Karpas-422 (cell line): ENCODE measurements at regions not wholly inside any gene's neighbourhood (a gene's known extent, or its start where the extent isn't known, plus 50 kb on each side); places are given as distances from the start of the nearest gene placed in this dataset.
"Not testable (repeated sequence)": the region's sequence is repeated elsewhere in the genome, so short reads cannot be mapped to it uniquely, and the experiment has no call there.

Experiments
- DNase-seq: peaks from one replicate; pipeline ENCODE4 v3.0.0-alpha.2; 2015
- H2AFZ ChIP-seq: fragments of 200-600 bp; sonication (generic); 2 replicates; pipeline ENCODE4 v1.6.1; 2014; ENCODE audit warnings: antibody characterized with exemption, low read length, mixed read lengths
- H3K27ac ChIP-seq: fragments of 200-600 bp; sonication (generic); 2 replicates; pipeline ENCODE4 v1.5.1; 2014; ENCODE audit warnings: mild to moderate bottlenecking, low read length, moderate library complexity
- H3K27me3 ChIP-seq: fragments of 200-600 bp; sonication (generic); 2 replicates; pipeline ENCODE4 v1.6.1; 2014; ENCODE audit warnings: low read length, mixed read lengths
- H3K36me3 ChIP-seq: fragments of 200-600 bp; sonication (generic); 2 replicates; pipeline ENCODE4 v1.6.1; 2014; ENCODE audit warnings: low read length, mixed read lengths; ENCODE audit not compliant: insufficient read depth
- H3K4me1 ChIP-seq: fragments of 200-600 bp; sonication (generic); 2 replicates; pipeline ENCODE4 v1.6.1; 2014; ENCODE audit warnings: mild to moderate bottlenecking, low read length, mixed read lengths
- H3K4me2 ChIP-seq: fragments of 200-600 bp; sonication (generic); 2 replicates; pipeline ENCODE4 v1.6.1; 2014; ENCODE audit warnings: low read length, low read depth, mild to moderate bottlenecking; ENCODE audit not compliant: poor library complexity, severe bottlenecking
- H3K4me3 ChIP-seq: fragments of 200-600 bp; sonication (generic); 2 replicates; pipeline ENCODE4 v1.5.1; 2014; ENCODE audit warnings: mild to moderate bottlenecking, antibody characterized with exemption, low read length, mixed read lengths
- H3K79me2 ChIP-seq: fragments of 200-600 bp; sonication (generic); 2 replicates; pipeline ENCODE4 v1.6.1; 2014; ENCODE audit warnings: mild to moderate bottlenecking, low read length, mixed read lengths
- H3K9ac ChIP-seq: fragments of 200-600 bp; sonication (generic); 2 replicates; pipeline ENCODE4 v1.6.0; 2014; ENCODE audit warnings: low read length
- H3K9me2 ChIP-seq: fragments of 200-600 bp; sonication (generic), shearing (Covaris generic); replicated peaks from 2 replicates; pipeline ENCODE4 v1.6.0; 2014; ENCODE audit warnings: mild to moderate bottlenecking, low read length, moderate library complexity; ENCODE audit not compliant: insufficient read depth
- H3K9me3 ChIP-seq: fragments of 300-700, 200-600 bp; sonication (generic); 2 replicates; pipeline ENCODE4 v1.6.1; 2014; ENCODE audit warnings: low read length, mixed read lengths
- H4K20me1 ChIP-seq: fragments of 200-600 bp; sonication (generic); 2 replicates; pipeline ENCODE4 v1.6.1; 2014; ENCODE audit warnings: mild to moderate bottlenecking, antibody characterized with exemption, low read length, low read depth; ENCODE audit not compliant: insufficient read depth

GRCh38 chr1:54477153-54477561 lies 70.9 kb upstream of the ACOT11 start:
- no peak overlapping the region for H2AFZ ChIP-seq
- H3K4me3 ChIP-seq = no peak overlapping the region
- H3K4me2 ChIP-seq = no peak overlapping the region
- H3K4me1 ChIP-seq = no peaks in the 10 kb centered on the region
- H3K9me2 ChIP-seq = no peaks in the 10 kb centered on the region
- H3K9ac ChIP-seq = no peak overlapping the region
- H3K36me3 ChIP-seq = no peaks in the 10 kb centered on the region
- H3K27me3 ChIP-seq = no peaks in the 10 kb centered on the region
- no peaks in the 10 kb centered on the region for H4K20me1 ChIP-seq
- H3K27ac ChIP-seq = no peak overlapping the region
- H3K9me3 ChIP-seq = no peaks in the 10 kb centered on the region
- no peak for DNase-seq
- H3K79me2 ChIP-seq = no peaks in the 10 kb centered on the region

GRCh38 chr1:54476530-54477109 lies 70.4 kb upstream of the SSBP3 start:
- Histone ChIP-seq H3K9me2 (no peaks in the 10 kb centered on the region), H3K4me2 (no peak overlapping the region), H3K27me3 (no peaks in the 10 kb centered on the region), H3K4me3 (no peak overlapping the region), H3K36me3 (no peaks in the 10 kb centered on the region), H3K79me2 (no peaks in the 10 kb centered on the region), H3K27ac (no peak overlapping the region), H3K9ac (no peak overlapping the region), H3K9me3 (no peaks in the 10 kb centered on the region), H3K4me1 (no peaks in the 10 kb centered on the region), H2AFZ (no peak overlapping the region), H4K20me1 (no peaks in the 10 kb centered on the region)
- DNase-seq = peak; percentile 19

DNA sequence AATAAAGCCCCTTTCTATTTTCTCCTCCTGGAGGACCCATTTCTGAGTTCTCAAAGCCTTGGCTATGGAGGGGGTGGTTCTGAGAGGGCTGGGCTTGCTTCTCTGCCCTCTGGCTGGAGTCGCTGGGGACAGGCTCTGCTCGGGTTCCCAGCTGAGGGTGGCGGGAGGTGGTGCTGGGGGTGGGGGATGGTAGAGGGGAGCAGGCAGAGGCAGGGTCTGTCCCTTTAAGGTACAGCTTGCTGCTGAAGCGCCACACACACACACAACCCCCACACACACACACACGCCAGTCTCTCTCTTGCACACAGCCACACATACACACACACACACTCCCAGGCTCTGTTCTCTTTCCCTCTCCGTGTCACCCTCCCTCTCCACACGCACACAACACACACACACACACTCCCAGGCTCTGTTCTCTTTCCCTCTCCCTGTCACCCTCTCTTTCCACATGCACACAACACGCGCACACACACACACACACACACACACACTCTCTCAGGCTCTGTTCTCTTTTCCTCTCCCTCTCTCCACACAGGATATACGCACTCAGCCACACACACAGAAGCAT lies 69.8 kb upstream of the SSBP3 start:
- H3K4me2 ChIP-seq = no peak overlapping the region
- no peaks in the 10 kb centered on the region for H4K20me1 ChIP-seq
- H3K4me3 ChIP-seq = no peak overlapping the region
- H3K36me3 ChIP-seq = no peaks in the 10 kb centered on the region
- no peaks in the 10 kb centered on the region for H3K9me3 ChIP-seq
- no peaks in the 10 kb centered on the region for H3K27me3 ChIP-seq
- no peak overlapping the region for H2AFZ ChIP-seq
- H3K9me2 ChIP-seq = no peaks in the 10 kb centered on the region
- H3K4me1 ChIP-seq = no peaks in the 10 kb centered on the region
- H3K79me2 ChIP-seq = no peaks in the 10 kb centered on the region
- H3K9ac ChIP-seq = no peak overlapping the region
- no peak for DNase-seq
- H3K27ac ChIP-seq = no peak overlapping the region

DNA sequence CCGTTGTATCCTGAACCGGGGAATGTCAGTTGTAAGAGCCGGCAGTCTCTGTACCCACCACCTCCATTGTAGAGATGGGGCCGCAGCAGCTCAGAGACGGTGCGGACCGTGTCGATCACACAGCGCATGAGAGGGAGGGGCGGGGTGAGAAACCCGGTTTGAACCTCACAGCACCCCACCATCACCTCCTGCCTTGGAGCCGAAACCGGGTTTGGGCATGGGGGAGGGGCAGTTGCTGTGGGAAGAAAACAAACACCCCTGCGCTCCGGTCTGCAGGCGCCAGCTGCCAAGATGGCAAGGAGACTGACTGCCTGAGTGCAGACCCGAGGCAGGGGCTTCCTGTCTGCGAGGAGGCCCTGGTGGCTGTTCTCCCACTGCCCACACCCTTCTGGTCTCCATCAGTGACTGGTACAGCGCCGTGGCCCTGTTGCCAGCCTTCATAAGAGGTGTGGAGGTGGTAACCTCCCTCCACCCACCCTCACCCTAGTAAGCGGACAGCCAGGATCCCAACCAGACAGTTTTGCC lies 69.2 kb upstream of the SSBP3 start:
- H3K27ac ChIP-seq = no peak overlapping the region
- H3K4me3 ChIP-seq = no peak overlapping the region
- H3K36me3 ChIP-seq = no peaks in the 10 kb centered on the region
- H4K20me1 ChIP-seq = no peaks in the 10 kb centered on the region
- H3K4me1 ChIP-seq = no peaks in the 10 kb centered on the region
- no peaks in the 10 kb centered on the region for H3K79me2 ChIP-seq
- H3K9me2 ChIP-seq = no peaks in the 10 kb centered on the region
- no peak overlapping the region for H2AFZ ChIP-seq
- no peak overlapping the region for H3K9ac ChIP-seq
- H3K9me3 ChIP-seq = no peaks in the 10 kb centered on the region
- no peak overlapping the region for H3K4me2 ChIP-seq
- no peaks in the 10 kb centered on the region for H3K27me3 ChIP-seq
- no peak for DNase-seq

DNA sequence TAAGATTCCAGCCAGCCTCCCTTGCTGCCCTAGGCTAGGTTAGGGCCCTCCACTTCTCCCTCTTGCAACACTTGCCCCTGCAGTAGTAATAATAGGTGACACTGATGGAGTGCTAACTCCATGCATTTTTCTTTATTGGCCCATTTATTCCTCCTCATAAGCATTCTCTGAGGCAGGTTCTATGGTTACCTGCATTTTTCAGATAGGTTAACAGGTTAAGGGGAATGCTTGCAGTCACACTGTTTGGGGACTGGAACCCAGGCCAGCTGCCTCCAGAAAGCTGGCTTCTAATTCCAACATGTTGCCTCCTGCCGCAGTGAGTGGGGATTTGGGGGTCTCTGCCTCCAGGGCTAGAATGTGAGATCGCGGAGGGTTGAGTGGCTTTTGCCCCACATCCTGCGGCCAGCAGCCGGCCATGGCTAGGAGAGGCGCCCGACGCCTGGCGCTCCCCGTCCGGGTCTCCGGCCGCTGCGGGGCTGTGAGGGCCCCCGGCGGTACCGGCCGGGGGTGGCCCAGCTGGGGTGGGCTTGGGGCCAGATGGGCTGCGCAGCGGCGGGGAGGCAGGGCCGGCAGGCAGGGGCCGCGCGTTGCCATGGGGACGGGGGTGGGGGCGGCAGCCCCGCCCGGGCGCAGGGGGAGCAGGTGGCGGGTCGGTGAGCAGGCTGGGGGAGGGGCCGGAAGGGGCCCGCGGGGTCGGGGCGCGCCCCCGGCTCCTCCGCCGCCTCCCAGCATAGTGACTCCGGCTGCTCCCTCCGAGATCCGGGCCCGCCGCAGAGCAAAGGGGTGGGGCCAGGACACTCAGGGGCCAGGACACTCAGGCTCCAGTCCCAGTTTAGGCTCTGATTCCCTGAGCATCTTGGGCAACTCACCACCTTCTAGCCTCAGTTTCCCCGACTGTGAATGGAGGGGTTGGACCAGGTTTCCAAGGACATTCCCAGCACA lies 68.4 kb upstream of the SSBP3 start:
- no peak overlapping the region for H3K9ac ChIP-seq
- H3K27me3 ChIP-seq = no peaks in the 10 kb centered on the region
- no peak overlapping the region for H3K27ac ChIP-seq
- H4K20me1 ChIP-seq = no peaks in the 10 kb centered on the region
- H3K36me3 ChIP-seq = no peaks in the 10 kb centered on the region
- H3K4me2 ChIP-seq = no peak overlapping the region
- H3K4me3 ChIP-seq = no peak overlapping the region
- no peak for DNase-seq
- no peaks in the 10 kb centered on the region for H3K79me2 ChIP-seq
- no peak overlapping the region for H2AFZ ChIP-seq
- no peaks in the 10 kb centered on the region for H3K9me2 ChIP-seq
- no peaks in the 10 kb centered on the region for H3K4me1 ChIP-seq
- no peaks in the 10 kb centered on the region for H3K9me3 ChIP-seq

GRCh38 chr1:54471588-54471987 lies 65.4 kb upstream of the SSBP3 start:
- no peaks in the 10 kb centered on the region for H3K9me2 ChIP-seq

DNA sequence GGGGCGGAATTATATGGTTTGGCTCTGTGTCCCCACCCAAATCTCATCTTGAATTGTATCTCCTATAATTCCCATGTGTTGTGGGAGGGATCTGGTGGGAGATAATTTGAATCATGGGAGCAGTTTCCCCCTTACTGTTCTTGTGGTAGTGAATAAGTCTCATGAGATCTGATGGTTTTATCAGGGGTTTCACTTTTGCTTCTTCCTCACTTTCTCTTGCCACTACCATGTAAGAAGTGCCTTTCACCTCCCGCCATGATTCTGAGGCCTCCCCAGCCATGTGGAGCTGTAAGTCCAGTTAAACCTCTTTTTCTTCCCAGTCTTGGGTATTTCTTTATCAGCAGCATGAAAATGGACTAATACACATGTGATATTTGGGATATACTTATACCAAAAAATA lies 63.2 kb upstream of the SSBP3 start:
- H3K9ac ChIP-seq, H3K4me1 ChIP-seq, H3K4me2 ChIP-seq, H3K27me3 ChIP-seq, DNase-seq, H3K9me3 ChIP-seq, H3K27ac ChIP-seq, H4K20me1 ChIP-seq, H3K4me3 ChIP-seq, H3K79me2 ChIP-seq, H2AFZ ChIP-seq, H3K9me2 ChIP-seq, H3K36me3 ChIP-seq: not testable (repeated sequence)

More at GRCh38 chr1:54471588-54471987, 65.4 kb upstream of the SSBP3 start:
- Histone ChIP-seq H3K27ac (no peak overlapping the region), H4K20me1 (no peaks in the 10 kb centered on the region), H3K36me3 (no peaks in the 10 kb centered on the region), H3K4me3 (no peak overlapping the region), H3K9ac (no peak overlapping the region), H3K9me3 (no peaks in the 10 kb centered on the region), H2AFZ (no peak overlapping the region), H3K79me2 (no peaks in the 10 kb centered on the region), H3K4me1 (peaks cover 5% of the 10 kb centered on the region; the same call in 1 of the 2 replicates), H3K27me3 (no peaks in the 10 kb centered on the region), H3K4me2 (no peak overlapping the region)
- no peak for DNase-seq
